OCI-LY3 (cell line): ENCODE measurements at regions not wholly inside any gene's neighbourhood (a gene's known extent, or its start where the extent isn't known, plus 50 kb on each side); places are given as distances from the start of the nearest gene placed in this dataset.

Experiments
- H2AFZ ChIP-seq: fragments of 200-600, 300-600 bp; shearing (Covaris generic); 2 replicates; pipeline ENCODE4 v1.6.0; 2014; ENCODE audit warnings: antibody characterized with exemption, low read depth, low read length
- H3K27ac ChIP-seq: fragments of 200-600, 300-600 bp; sonication (generic); 2 replicates; pipeline ENCODE4 v1.5.1; 2014; ENCODE audit warnings: mild to moderate bottlenecking, low read length, moderate library complexity, mixed read lengths
- H3K27me3 ChIP-seq: fragments of 200-600, 300-600 bp; sonication (generic); 2 replicates; pipeline ENCODE4 v1.6.1; 2014; ENCODE audit warnings: low read depth, low read length, mixed read lengths
- H3K36me3 ChIP-seq: fragments of 200-600, 300-600 bp; sonication (generic); replicated peaks from 2 replicates; pipeline ENCODE3; 2014; ENCODE audit warnings: low read depth, low read length, mixed read lengths
- H3K4me1 ChIP-seq: fragments of 300-600, 200-600 bp; sonication (generic); 2 replicates; pipeline ENCODE4 v1.6.1; 2014; ENCODE audit warnings: low read length, mixed read lengths
- H3K4me2 ChIP-seq: fragments of 200-600, 300-600 bp; sonication (generic); 2 replicates; pipeline ENCODE4 v1.6.1; 2014; ENCODE audit warnings: low read length, mixed read lengths
- H3K4me3 ChIP-seq: fragments of 300-600, 200-600 bp; sonication (generic); 2 replicates; pipeline ENCODE4 v1.5.1; 2014; ENCODE audit warnings: antibody characterized with exemption, mild to moderate bottlenecking, low read length, moderate library complexity
- H3K79me2 ChIP-seq: fragments of 300-600, 200-600 bp; shearing (Covaris generic); 2 replicates; pipeline ENCODE4 v1.6.1; 2014; ENCODE audit warnings: mild to moderate bottlenecking, low read length, mixed read lengths
- H3K9ac ChIP-seq: fragments of 300-600, 200-600 bp; shearing (Covaris generic); 2 replicates; pipeline ENCODE4 v1.6.0; 2014; ENCODE audit warnings: mild to moderate bottlenecking, low read length, moderate library complexity
- H3K9me3 ChIP-seq: fragments of 200-600, 300-600 bp; shearing (Covaris generic); 2 replicates; pipeline ENCODE4 v1.6.1; 2014; ENCODE audit warnings: low read length, mixed read lengths; ENCODE audit not compliant: insufficient read depth
- H4K20me1 ChIP-seq: fragments of 200-600, 300-600 bp; sonication (generic); 2 replicates; pipeline ENCODE4 v1.6.1; 2016; ENCODE audit warnings: low read length, mixed read lengths; ENCODE audit not compliant: insufficient read depth
- EZH2phosphoT487 ChIP-seq: fragments of 200-600 bp; shearing (Covaris generic); IDR thresholded peaks from 2 replicates; pipeline ENCODE4 v1.6.1; 2018; ENCODE audit warnings: antibody characterized with exemption, mixed run types, low read depth
- TF ChIP-seq, protein P1 (sequence below): fragments of 200-600, 300-600 bp; sonication (generic); IDR thresholded peaks from 2 replicates; pipeline ENCODE4 v1.5.1; 2014; ENCODE audit warnings: antibody characterized with exemption, low read length, low read depth

GRCh38 chr11:11164334-11164690 lies 188.7 kb downstream of the CSNK2A3 start:
- no peaks in the 10 kb centered on the region for H3K4me1 ChIP-seq
- H3K9me3 ChIP-seq = no peaks in the 10 kb centered on the region
- no peak overlapping the region for H3K4me3 ChIP-seq
- TF ChIP-seq, protein P1, sequence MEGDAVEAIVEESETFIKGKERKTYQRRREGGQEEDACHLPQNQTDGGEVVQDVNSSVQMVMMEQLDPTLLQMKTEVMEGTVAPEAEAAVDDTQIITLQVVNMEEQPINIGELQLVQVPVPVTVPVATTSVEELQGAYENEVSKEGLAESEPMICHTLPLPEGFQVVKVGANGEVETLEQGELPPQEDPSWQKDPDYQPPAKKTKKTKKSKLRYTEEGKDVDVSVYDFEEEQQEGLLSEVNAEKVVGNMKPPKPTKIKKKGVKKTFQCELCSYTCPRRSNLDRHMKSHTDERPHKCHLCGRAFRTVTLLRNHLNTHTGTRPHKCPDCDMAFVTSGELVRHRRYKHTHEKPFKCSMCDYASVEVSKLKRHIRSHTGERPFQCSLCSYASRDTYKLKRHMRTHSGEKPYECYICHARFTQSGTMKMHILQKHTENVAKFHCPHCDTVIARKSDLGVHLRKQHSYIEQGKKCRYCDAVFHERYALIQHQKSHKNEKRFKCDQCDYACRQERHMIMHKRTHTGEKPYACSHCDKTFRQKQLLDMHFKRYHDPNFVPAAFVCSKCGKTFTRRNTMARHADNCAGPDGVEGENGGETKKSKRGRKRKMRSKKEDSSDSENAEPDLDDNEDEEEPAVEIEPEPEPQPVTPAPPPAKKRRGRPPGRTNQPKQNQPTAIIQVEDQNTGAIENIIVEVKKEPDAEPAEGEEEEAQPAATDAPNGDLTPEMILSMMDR = no peak
- no peak for TF ChIP-seq EZH2phosphoT487
- H3K36me3 ChIP-seq = no peaks in the 10 kb centered on the region
- H2AFZ ChIP-seq = no peak overlapping the region
- no peak overlapping the region for H3K4me2 ChIP-seq
- H3K9ac ChIP-seq = no peak overlapping the region
- H3K27ac ChIP-seq = no peak overlapping the region
- no peaks in the 10 kb centered on the region for H4K20me1 ChIP-seq
- peaks cover 24% of the 10 kb centered on the region for H3K27me3 ChIP-seq
- no peaks in the 10 kb centered on the region for H3K79me2 ChIP-seq

- Histone ChIP-seq H3K27ac (no peak overlapping the region), H3K27me3 (peaks cover 24% of the 10 kb centered on the region), H3K4me1 (no peaks in the 10 kb centered on the region), H3K36me3 (no peaks in the 10 kb centered on the region), H2AFZ (no peak overlapping the region), H3K9me3 (no peaks in the 10 kb centered on the region), H3K4me3 (no peak overlapping the region), H3K9ac (no peak overlapping the region), H3K4me2 (no peak overlapping the region), H3K79me2 (no peaks in the 10 kb centered on the region), H4K20me1 (no peaks in the 10 kb centered on the region)
- TF ChIP-seq, protein P1 = no peak
- TF ChIP-seq EZH2phosphoT487 = no peak
Observed at GRCh38 chr11:11163669-11164333, 189.2 kb downstream of the CSNK2A3 start.

GRCh38 chr11:11163236-11163635 lies 189.8 kb downstream of the CSNK2A3 start:
- Histone ChIP-seq H3K27ac (no peak overlapping the region), H3K9ac (no peak overlapping the region), H3K9me3 (no peaks in the 10 kb centered on the region), H2AFZ (no peak overlapping the region), H3K4me2 (no peak overlapping the region), H3K36me3 (no peaks in the 10 kb centered on the region), H4K20me1 (no peaks in the 10 kb centered on the region), H3K4me1 (no peaks in the 10 kb centered on the region), H3K27me3 (peaks cover 24% of the 10 kb centered on the region), H3K79me2 (no peaks in the 10 kb centered on the region), H3K4me3 (no peak overlapping the region)
- TF ChIP-seq EZH2phosphoT487 = no peak
- TF ChIP-seq, protein P1 = no peak

- no peaks in the 10 kb centered on the region for H3K9me3 ChIP-seq
- H3K9ac ChIP-seq = no peak overlapping the region
- H3K36me3 ChIP-seq = no peaks in the 10 kb centered on the region
- H3K27me3 ChIP-seq = peaks cover 9% of the 10 kb centered on the region; the same call in 1 of the 2 replicates
- TF ChIP-seq EZH2phosphoT487 = no peak
- TF ChIP-seq, protein P1 = peak; percentile 57
- H3K27ac ChIP-seq = no peak overlapping the region
- H4K20me1 ChIP-seq = no peaks in the 10 kb centered on the region
- H3K4me2 ChIP-seq = no peak overlapping the region
- no peak overlapping the region for H3K4me3 ChIP-seq
- no peaks in the 10 kb centered on the region for H3K4me1 ChIP-seq
- H2AFZ ChIP-seq = no peak overlapping the region
- no peaks in the 10 kb centered on the region for H3K79me2 ChIP-seq
Observed at GRCh38 chr11:11157185-11157584, 195.9 kb downstream of the CSNK2A3 start.
